Endothelial cell of umbilical vein (primary cell): ENCODE measurements at regions not wholly inside any gene's neighbourhood (a gene's known extent, or its start where the extent isn't known, plus 50 kb on each side); places are given as distances from the start of the nearest gene placed in this dataset.

Experiments used
- BruUV-seq: library from RNA; stranded (reverse); fragments of 400-500 nt; replicated peaks from 2 replicates; lab custom pipeline; 2021; lab: Mats Ljungman, UMichigan
- CTCF ChIA-PET: fragments of 300-600, 350-600 bp; sonication (Branson Sonifier 250); formaldehyde crosslinking; loops from one replicate; lab custom pipeline; 2021; ENCODE audit warnings: antibody characterized with exemption, inconsistent platforms; lab: Charles Lee
- POLR2A ChIA-PET: fragments of 300-600, 350-600 bp; sonication (Branson Sonifier 250); formaldehyde crosslinking; loops from one replicate; lab custom pipeline; 2021; ENCODE audit warnings: antibody characterized with exemption, inconsistent platforms; lab: Charles Lee
- DNase-seq: peaks from one replicate; pipeline ENCODE4 v3.0.0-alpha.2; 2011; ENCODE audit warnings: low read depth, low spot score
- FAIRE-seq: peaks from 2 replicates; lab custom pipeline; 2011; peaks lifted over from hg19 to GRCh38; lab: Jason Lieb, UNC
- H2AFZ ChIP-seq: 2 replicates; pipeline ENCODE4 v1.6.0; 2012; ENCODE audit warnings: low read depth, low read length, control low read depth, inconsistent platforms
- H3K27ac ChIP-seq: 2 replicates; pipeline ENCODE4 v1.5.1; 2011; ENCODE audit warnings: low read depth, mild to moderate bottlenecking, control low read depth, low read length, moderate library complexity; ENCODE audit not compliant: insufficient read depth
- H3K27me3 ChIP-seq, 2 experiments: 2 replicates each; pipeline versions ENCODE4 v1.6.0 to v1.6.1; 2011; ENCODE audit warnings: low read length in 2 of 2, mixed read lengths in 1 of 2; ENCODE audit not compliant: control insufficient read depth in 2 of 2, insufficient read depth in 2 of 2
- H3K36me3 ChIP-seq, 2 experiments: 2 replicates in 1 of 2; 3 replicates in 1 of 2; pipeline ENCODE4 v1.5.1; 2011; ENCODE audit warnings: low read length in 2 of 2, mild to moderate bottlenecking in 1 of 2, moderate library complexity in 1 of 2; ENCODE audit not compliant: control insufficient read depth in 2 of 2, insufficient read depth in 2 of 2; ENCODE audit errors: extremely low read depth in 1 of 2
- H3K4me1 ChIP-seq: 3 replicates; pipeline ENCODE4 v1.5.1; 2011; ENCODE audit warnings: mild to moderate bottlenecking, low read length; ENCODE audit not compliant: control insufficient read depth, insufficient read depth; ENCODE audit errors: extremely low read depth
- H3K4me2 ChIP-seq: 2 replicates; pipeline ENCODE4 v1.6.1; 2011; ENCODE audit warnings: low read length, control low read depth, mixed read lengths; ENCODE audit not compliant: insufficient read depth
- H3K4me3 ChIP-seq, 3 experiments: fragments of 200-600 bp in 1 of 3; sonication (generic), shearing (Covaris generic) in 1 of 3; replicated peaks in 1 of 3; 2 replicates each; pipeline ENCODE4 v1.5.1; 2011 to 2016; ENCODE audit warnings: control low read depth in 3 of 3, low read length in 3 of 3, mild to moderate bottlenecking in 2 of 3, inconsistent platforms in 1 of 3, low read depth in 1 of 3, moderate library complexity in 1 of 3; ENCODE audit not compliant: insufficient read depth in 1 of 3
- H3K79me2 ChIP-seq: 2 replicates; pipeline ENCODE4 v1.6.0; 2012; ENCODE audit warnings: low read length, inconsistent platforms; ENCODE audit not compliant: control insufficient read depth, insufficient read depth
- H3K9ac ChIP-seq: replicated peaks from 2 replicates; pipeline ENCODE3; 2011; ENCODE audit warnings: low read length, control low read depth; ENCODE audit not compliant: insufficient read depth; ENCODE audit errors: extremely low read depth
- H3K9me1 ChIP-seq: replicated peaks from 3 replicates; pipeline ENCODE4 v1.6.0; 2011; ENCODE audit warnings: mild to moderate bottlenecking, low read length; ENCODE audit not compliant: control insufficient read depth, insufficient read depth; ENCODE audit errors: extremely low read depth
- H3K9me3 ChIP-seq: replicated peaks from 2 replicates; pipeline ENCODE4 v1.5.1; 2012; ENCODE audit warnings: low read length, inconsistent platforms; ENCODE audit not compliant: control insufficient read depth, insufficient read depth
- H4K20me1 ChIP-seq: replicated peaks from 2 replicates; pipeline ENCODE3; 2011; ENCODE audit warnings: mild to moderate bottlenecking, low read length; ENCODE audit not compliant: control insufficient read depth, insufficient read depth; ENCODE audit errors: extremely low read depth
- EZH2 ChIP-seq: IDR thresholded peaks from 2 replicates; pipeline ENCODE4 v1.6.1; 2012; ENCODE audit warnings: borderline replicate concordance, low read depth, mild to moderate bottlenecking, moderate library complexity, low read length, inconsistent platforms; ENCODE audit not compliant: severe bottlenecking
- FOS ChIP-seq: IDR thresholded peaks from 2 replicates; pipeline ENCODE4 v1.6.1; 2011; ENCODE audit warnings: mild to moderate bottlenecking, low read length, moderate library complexity, borderline replicate concordance; ENCODE audit not compliant: insufficient read depth
- GATA2 ChIP-seq: IDR thresholded peaks from 2 replicates; pipeline ENCODE4 v1.7.0; 2011; ENCODE audit warnings: low read depth, mild to moderate bottlenecking, moderate library complexity, mixed read lengths, low read length; ENCODE audit not compliant: insufficient read length, insufficient read depth
- JUN ChIP-seq: IDR thresholded peaks from 2 replicates; pipeline ENCODE4 v1.6.1; 2011; ENCODE audit warnings: borderline replicate concordance, low read depth; ENCODE audit not compliant: insufficient read length, insufficient read depth
- MYC ChIP-seq: IDR thresholded peaks from one replicate; pipeline ENCODE4 v1.6.1; 2011; ENCODE audit warnings: mild to moderate bottlenecking, low read depth, low read length
- POLR2A ChIP-seq: IDR thresholded peaks from 2 replicates; pipeline ENCODE4 v1.6.1; 2012; ENCODE audit warnings: low read depth, mild to moderate bottlenecking, control low read depth, low read length
- POLR2AphosphoS5 ChIP-seq: IDR thresholded peaks from 2 replicates; pipeline ENCODE4 v1.6.1; 2012; ENCODE audit warnings: low read depth, mild to moderate bottlenecking, control low read depth, low read length, moderate library complexity; ENCODE audit not compliant: insufficient read depth
- dilution Hi-C: fragments of 300-500 bp; cut with MboI; formaldehyde crosslinking; loops from one replicate; pipeline ENCODE4 v1.15.0; 2019; ENCODE audit warnings: low sequenced_read_pairs; ENCODE audit not compliant: extremely low pct_ligation_motif_present
- intact Hi-C: fragments of 100-400 bp; cut with micrococcal nuclease; formaldehyde crosslinking; loops from one replicate; pipeline ENCODE4 v1.10.0; 2022
- TF ChIP-seq, protein P1 (sequence below): IDR thresholded peaks from 2 replicates; pipeline ENCODE4 v1.6.1; 2011; ENCODE audit not compliant: insufficient read depth, insufficient read length
- TF ChIP-seq, protein P2 (sequence below), 2 donors: IDR thresholded peaks; 1 replicate in 1 of 2; 2 replicates in 1 of 2; pipeline ENCODE4 v1.5.1; 2011; ENCODE audit warnings: low read length in 2 of 2, mild to moderate bottlenecking in 2 of 2, moderate library complexity in 2 of 2, control low read depth in 1 of 2, inconsistent platforms in 1 of 2, low read depth in 1 of 2; ENCODE audit not compliant: insufficient read depth in 1 of 2; ENCODE audit errors: extremely low read depth in 1 of 2

DNA sequence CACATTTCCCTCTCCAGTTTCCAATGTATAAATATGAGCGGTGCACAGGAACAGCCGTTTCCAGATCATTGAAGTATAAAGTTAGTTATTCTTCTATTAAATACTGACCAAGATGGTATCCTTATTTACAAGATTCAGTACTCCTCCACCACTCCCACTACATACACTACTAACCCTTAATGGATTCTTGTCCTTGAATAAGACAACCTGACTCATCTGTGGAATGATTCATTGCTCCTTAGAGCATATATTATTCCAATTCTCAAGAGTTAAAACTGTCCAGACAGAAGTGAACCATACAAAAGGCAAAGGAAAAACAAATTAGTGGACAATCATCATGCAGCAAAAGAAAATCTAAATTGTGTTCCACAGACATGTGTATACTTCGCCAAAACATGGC is 373.3 kb downstream of the IDS start:
- Histone ChIP-seq H4K20me1 (no peaks in the 10 kb centered on the region), H3K36me3 (no peaks in the 10 kb centered on the region), H3K27me3 (no peaks in the 10 kb centered on the region), H3K27ac (no peak overlapping the region), H3K4me3 (no peak overlapping the region), H3K79me2 (no peaks in the 10 kb centered on the region), H3K9ac (no peak overlapping the region), H3K9me1 (no peaks in the 10 kb centered on the region), H3K4me1 (peaks cover 13% of the 10 kb centered on the region), H2AFZ (no peak overlapping the region), H3K4me2 (no peak overlapping the region), H3K9me3 (no peaks in the 10 kb centered on the region)
- ChIA-PET POLR2A (no interaction called here), CTCF (no interaction called here)
- intact Hi-C loops: no loop called here
- dilution Hi-C loops: no loop called here
- no peak for DNase-seq
- no TSS peak for BruUV-seq
- no peak for FAIRE-seq
- TF ChIP-seq MYC: no peak
- no peak for TF ChIP-seq POLR2A
- no peak for TF ChIP-seq JUN
- TF ChIP-seq FOS: peak; percentile 39

DNA sequence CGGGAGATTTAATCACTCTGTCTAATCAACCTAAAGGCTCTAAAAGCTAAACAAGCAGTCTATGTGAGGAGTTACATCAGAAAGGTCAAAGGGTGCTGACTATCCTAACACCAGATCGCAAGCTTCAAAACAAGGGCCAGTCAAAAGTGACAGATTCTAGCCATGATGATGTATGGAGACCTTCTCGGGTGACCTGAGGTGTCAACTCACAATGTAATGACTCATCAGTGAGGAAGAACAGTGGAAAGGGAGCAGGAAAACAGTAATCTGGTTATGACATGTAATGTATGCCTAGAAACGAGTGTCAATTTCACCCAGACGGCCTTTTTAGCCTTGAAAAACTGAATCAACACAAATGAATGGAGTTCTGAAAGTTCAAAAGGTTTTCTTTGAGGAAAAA is 375.3 kb downstream of the IDS start:
- TF ChIP-seq POLR2A (no peak), GATA2 (peak; percentile 82), EZH2 (no peak), MYC (no peak), JUN (peak; percentile 83), POLR2AphosphoS5 (no peak), FOS (peak; percentile 80)
- TF ChIP-seq, protein P1, sequence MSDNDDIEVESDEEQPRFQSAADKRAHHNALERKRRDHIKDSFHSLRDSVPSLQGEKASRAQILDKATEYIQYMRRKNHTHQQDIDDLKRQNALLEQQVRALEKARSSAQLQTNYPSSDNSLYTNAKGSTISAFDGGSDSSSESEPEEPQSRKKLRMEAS: no peak
- TF ChIP-seq, protein P2, sequence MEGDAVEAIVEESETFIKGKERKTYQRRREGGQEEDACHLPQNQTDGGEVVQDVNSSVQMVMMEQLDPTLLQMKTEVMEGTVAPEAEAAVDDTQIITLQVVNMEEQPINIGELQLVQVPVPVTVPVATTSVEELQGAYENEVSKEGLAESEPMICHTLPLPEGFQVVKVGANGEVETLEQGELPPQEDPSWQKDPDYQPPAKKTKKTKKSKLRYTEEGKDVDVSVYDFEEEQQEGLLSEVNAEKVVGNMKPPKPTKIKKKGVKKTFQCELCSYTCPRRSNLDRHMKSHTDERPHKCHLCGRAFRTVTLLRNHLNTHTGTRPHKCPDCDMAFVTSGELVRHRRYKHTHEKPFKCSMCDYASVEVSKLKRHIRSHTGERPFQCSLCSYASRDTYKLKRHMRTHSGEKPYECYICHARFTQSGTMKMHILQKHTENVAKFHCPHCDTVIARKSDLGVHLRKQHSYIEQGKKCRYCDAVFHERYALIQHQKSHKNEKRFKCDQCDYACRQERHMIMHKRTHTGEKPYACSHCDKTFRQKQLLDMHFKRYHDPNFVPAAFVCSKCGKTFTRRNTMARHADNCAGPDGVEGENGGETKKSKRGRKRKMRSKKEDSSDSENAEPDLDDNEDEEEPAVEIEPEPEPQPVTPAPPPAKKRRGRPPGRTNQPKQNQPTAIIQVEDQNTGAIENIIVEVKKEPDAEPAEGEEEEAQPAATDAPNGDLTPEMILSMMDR (IDR thresholded peaks at IDR 0.05; ENCODE audit: extremely low read depth in 1 of 2, insufficient read depth in 1 of 2, low read depth in 1 of 2, low read length in 2 of 2): no peak
- ChIA-PET POLR2A (no interaction called here), CTCF (interaction anchor here (1.2 kb wide), 1 partner anchor 157 kb away, joined by 3 read pairs; no protein-coding TSS in a partner anchor)
- no peak overlapping the region for H3K9ac ChIP-seq
- DNase-seq (peak; percentile 86), FAIRE-seq (peak; percentile 98)
- no peak overlapping the region for H3K4me2 ChIP-seq
- no TSS peak for BruUV-seq
- H3K79me2 ChIP-seq: no peaks in the 10 kb centered on the region
- H3K4me3 ChIP-seq: no peak overlapping the region
- dilution Hi-C loops: no loop called here
- intact Hi-C loops: no loop called here
- no peaks in the 10 kb centered on the region for H3K9me1 ChIP-seq
- H3K27ac ChIP-seq: peak overlapping the region; percentile 38
- no peaks in the 10 kb centered on the region for H3K36me3 ChIP-seq
- no peak overlapping the region for H2AFZ ChIP-seq
- no peaks in the 10 kb centered on the region for H3K27me3 ChIP-seq
- H3K4me1 ChIP-seq: peaks cover 13% of the 10 kb centered on the region
- H4K20me1 ChIP-seq: no peaks in the 10 kb centered on the region
- H3K9me3 ChIP-seq: no peaks in the 10 kb centered on the region
